SK-N-MC (cell line): ENCODE measurements at regions not wholly inside any gene's neighbourhood (a gene's known extent, or its start where the extent isn't known, plus 50 kb on each side); places are given as distances from the start of the nearest gene placed in this dataset.

ENCODE experiments used
- DNase-seq: peaks from one replicate; pipeline ENCODE4 v3.0.0-alpha.2; 2011; ENCODE audit warnings: low read depth, low spot score
- H3K27ac ChIP-seq: fragments of 200-600 bp; sonication (generic); 2 replicates; pipeline ENCODE4 v1.5.1; 2016; ENCODE audit warnings: mixed run types
- H3K36me3 ChIP-seq: fragments of 200-600 bp; sonication (generic); 2 replicates; pipeline ENCODE4 v1.6.1; 2017; ENCODE audit warnings: antibody characterized with exemption, low read length, mixed read lengths; ENCODE audit not compliant: insufficient read depth
- H3K4me3 ChIP-seq: fragments of 200-600 bp; sonication (generic); 2 replicates; pipeline ENCODE4 v1.5.1; 2016
- H3K9ac ChIP-seq: fragments of 200-600 bp; sonication (generic); 2 replicates; pipeline ENCODE4 v1.8.0; 2017; ENCODE audit warnings: mixed run types, mixed read lengths; ENCODE audit not compliant: insufficient read length
- H3K9me3 ChIP-seq: fragments of 200-600 bp; sonication (generic); 2 replicates; pipeline ENCODE4 v1.6.1; 2017; ENCODE audit warnings: low read depth, mild to moderate bottlenecking, antibody characterized with exemption, low read length, moderate library complexity, mixed read lengths
- EZH2 ChIP-seq: fragments of 200-600 bp; sonication (generic); IDR thresholded peaks from one replicate; pipeline ENCODE4 v1.6.1; 2017; ENCODE audit warnings: antibody characterized with exemption
- FOXP2 ChIP-seq: optimal IDR thresholded peaks from 2 replicates; pipeline ENCODE3; 2011; ENCODE audit warnings: mild to moderate bottlenecking, moderate library complexity; ENCODE audit not compliant: insufficient read depth; ENCODE audit errors: extremely low read length, control extremely low read depth
- POLR2AphosphoS5 ChIP-seq: IDR thresholded peaks from 2 replicates; pipeline ENCODE4 v1.6.1; 2012; ENCODE audit warnings: mild to moderate bottlenecking, low read depth, low read length, borderline replicate concordance

- no peak overlapping the region for H3K27ac ChIP-seq
- TF ChIP-seq POLR2AphosphoS5 (no peak), EZH2 (no peak), FOXP2 (no peak)
- no peaks in the 10 kb centered on the region for H3K9me3 ChIP-seq
- H3K4me3 ChIP-seq, result no peak overlapping the region
- DNase-seq, result no peak
- H3K9ac ChIP-seq, result no peak overlapping the region
- no peaks in the 10 kb centered on the region for H3K36me3 ChIP-seq
Measured at GRCh38 chr15:69797615-69798014, 300.1 kb downstream of the TLE3 start.

- H3K9me3 ChIP-seq, result no peaks in the 10 kb centered on the region
- no peaks in the 10 kb centered on the region for H3K36me3 ChIP-seq
- DNase-seq, result no peak
- no peak overlapping the region for H3K4me3 ChIP-seq
- no peak overlapping the region for H3K9ac ChIP-seq
- no peak for TF ChIP-seq POLR2AphosphoS5
- no peak for TF ChIP-seq EZH2
- TF ChIP-seq FOXP2, result no peak
- H3K27ac ChIP-seq, result no peak overlapping the region
Measured at GRCh38 chr15:69798481-69799250, 299.1 kb downstream of the TLE3 start.

GRCh38 chr15:69801144-69801543, 296.6 kb downstream of the TLE3 start:
- Histone ChIP-seq H3K9me3 (no peaks in the 10 kb centered on the region), H3K36me3 (no peaks in the 10 kb centered on the region), H3K27ac (no peak overlapping the region), H3K9ac (no peak overlapping the region), H3K4me3 (no peak overlapping the region)
- DNase-seq, result no peak
- no peak for TF ChIP-seq POLR2AphosphoS5
- no peak for TF ChIP-seq EZH2
- no peak for TF ChIP-seq FOXP2

DNA sequence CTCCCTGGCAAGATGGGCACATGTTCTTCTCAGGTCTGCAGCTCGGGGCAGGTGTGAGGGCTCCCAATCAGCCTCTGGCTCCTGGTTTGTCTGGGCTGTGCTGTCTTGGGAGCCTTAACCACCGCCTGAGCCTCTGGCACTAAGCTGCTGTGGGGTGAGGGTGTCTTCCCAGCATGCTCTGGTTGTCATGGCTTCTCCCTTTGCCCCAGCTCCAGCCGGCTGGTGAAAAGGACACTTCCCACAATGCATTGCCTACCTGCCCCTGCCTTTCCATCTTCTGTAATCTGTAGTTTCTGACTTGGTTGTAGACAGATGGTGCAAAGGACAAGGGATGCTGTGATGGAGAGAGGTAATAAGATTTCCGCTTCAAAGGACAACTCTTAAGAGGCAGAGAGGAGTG, 295.3 kb downstream of the TLE3 start:
- Histone ChIP-seq H3K9ac (no peak overlapping the region), H3K4me3 (no peak overlapping the region), H3K9me3 (no peaks in the 10 kb centered on the region), H3K27ac (no peak overlapping the region), H3K36me3 (no peaks in the 10 kb centered on the region)
- no peak for DNase-seq
- no peak for TF ChIP-seq EZH2
- TF ChIP-seq FOXP2, result no peak
- no peak for TF ChIP-seq POLR2AphosphoS5

DNA sequence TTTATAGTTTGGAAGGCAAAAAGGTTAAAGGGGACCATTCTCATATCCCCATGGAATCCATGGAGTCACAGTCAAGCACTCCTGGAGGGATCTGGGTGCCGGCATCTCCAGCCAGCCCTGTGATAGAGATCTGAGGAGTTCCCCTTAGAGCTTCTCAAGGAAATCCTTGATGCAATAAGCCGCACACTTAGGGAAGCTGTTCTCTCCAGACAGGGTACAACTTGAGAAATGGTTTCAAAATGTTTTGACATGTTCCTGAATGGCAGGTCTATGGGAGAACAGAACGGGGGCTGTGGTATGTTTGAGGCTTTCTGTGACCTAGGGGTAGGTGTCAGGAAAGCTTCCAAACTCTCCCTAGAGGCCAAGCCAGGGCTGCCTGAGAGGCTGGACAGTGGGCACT, 292.9 kb downstream of the TLE3 start:
- H3K27ac ChIP-seq, result no peak overlapping the region
- H3K4me3 ChIP-seq, result no peak overlapping the region
- no peak for DNase-seq
- H3K9me3 ChIP-seq, result no peaks in the 10 kb centered on the region
- no peak for TF ChIP-seq EZH2
- no peak for TF ChIP-seq POLR2AphosphoS5
- no peak for TF ChIP-seq FOXP2
- no peak overlapping the region for H3K9ac ChIP-seq
- H3K36me3 ChIP-seq, result no peaks in the 10 kb centered on the region

- Histone ChIP-seq H3K27ac (no peak overlapping the region), H3K36me3 (no peaks in the 10 kb centered on the region), H3K9ac (no peak overlapping the region), H3K4me3 (no peak overlapping the region), H3K9me3 (no peaks in the 10 kb centered on the region)
- TF ChIP-seq EZH2 (no peak), POLR2AphosphoS5 (no peak), FOXP2 (no peak)
- no peak for DNase-seq
Measured at GRCh38 chr15:69805248-69805953, 292.3 kb downstream of the TLE3 start.

DNA sequence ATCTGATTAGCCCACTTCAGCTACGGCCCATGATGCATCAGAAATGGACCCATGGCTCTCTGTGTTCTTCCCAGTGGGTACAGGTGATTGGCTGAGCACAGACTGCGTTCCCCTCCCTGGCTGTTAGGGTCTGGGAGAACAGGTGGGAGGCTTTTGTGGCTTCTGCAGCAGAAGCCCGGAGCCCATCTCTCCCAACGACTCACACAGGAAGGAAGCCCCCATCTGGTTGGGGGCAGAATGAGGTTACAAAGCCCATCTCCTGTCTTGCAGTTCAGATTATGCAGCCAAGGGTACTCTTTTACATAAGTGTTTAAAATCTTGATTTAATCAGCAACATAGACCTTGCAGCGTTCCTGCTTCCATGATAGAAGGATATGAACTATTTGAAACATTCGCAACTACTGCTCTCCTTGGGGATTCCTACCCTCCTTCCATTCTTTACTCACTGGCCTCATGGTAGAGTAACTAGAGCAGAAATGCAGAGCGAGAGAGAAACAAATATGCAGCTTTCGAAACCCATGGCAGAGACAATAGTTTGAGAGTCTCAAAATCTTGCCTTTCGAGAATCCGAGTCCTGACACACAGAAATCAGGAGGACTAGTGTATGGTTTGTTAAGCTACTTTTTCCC, 291.3 kb downstream of the TLE3 start:
- no peak for TF ChIP-seq FOXP2
- no peak for TF ChIP-seq EZH2
- no peak for TF ChIP-seq POLR2AphosphoS5
- no peak for DNase-seq
- H3K36me3 ChIP-seq, result no peaks in the 10 kb centered on the region
- H3K27ac ChIP-seq, result no peak overlapping the region
- no peak overlapping the region for H3K4me3 ChIP-seq
- no peak overlapping the region for H3K9ac ChIP-seq
- no peaks in the 10 kb centered on the region for H3K9me3 ChIP-seq

GRCh38 chr15:69807721-69808120, 290.0 kb downstream of the TLE3 start:
- DNase-seq, result no peak
- no peak for TF ChIP-seq EZH2
- no peak for TF ChIP-seq FOXP2
- no peak for TF ChIP-seq POLR2AphosphoS5
- H3K4me3 ChIP-seq, result no peak overlapping the region

GRCh38 chr15:69808756-69809155, 289.0 kb downstream of the TLE3 start:
- no peak overlapping the region for H3K9ac ChIP-seq
- no peak overlapping the region for H3K27ac ChIP-seq
- DNase-seq, result no peak
- no peak overlapping the region for H3K4me3 ChIP-seq
- TF ChIP-seq EZH2 (no peak), FOXP2 (no peak)
- H3K36me3 ChIP-seq, result no peaks in the 10 kb centered on the region
- no peaks in the 10 kb centered on the region for H3K9me3 ChIP-seq

More at GRCh38 chr15:69807721-69808120, 290.0 kb downstream of the TLE3 start:
- Histone ChIP-seq H3K36me3 (no peaks in the 10 kb centered on the region), H3K9me3 (no peaks in the 10 kb centered on the region), H3K27ac (no peak overlapping the region), H3K9ac (no peak overlapping the region)
